Suprapubic skin (tissue), 4 donors: ENCODE measurements at regions not wholly inside any gene's neighbourhood (a gene's known extent, or its start where the extent isn't known, plus 50 kb on each side); places are given as distances from the start of the nearest gene placed in this dataset.

Experiments
- DNase-seq, 2 donors: peaks; one replicate each; pipeline ENCODE4 v3.0.0-alpha.2; 2019; ENCODE audit warnings: low spot score in 2 of 2
- H3K27ac ChIP-seq: fragments of 200-600 bp; sonication (generic); one replicate; pipeline ENCODE4 v1.5.1; 2019
- H3K27me3 ChIP-seq: fragments of 200-600 bp; sonication (generic); one replicate; pipeline ENCODE4 v1.5.1; 2019
- H3K36me3 ChIP-seq: fragments of 200-600 bp; sonication (generic); one replicate; pipeline ENCODE4 v1.5.1; 2019
- H3K4me1 ChIP-seq: fragments of 200-600 bp; sonication (generic); one replicate; pipeline ENCODE4 v1.5.1; 2019
- H3K4me3 ChIP-seq: fragments of 200-600 bp; sonication (generic); one replicate; pipeline ENCODE4 v1.5.1; 2019; ENCODE audit warnings: mild to moderate bottlenecking
- H3K9me3 ChIP-seq: fragments of 200-600 bp; sonication (generic); one replicate; pipeline ENCODE4 v1.5.1; 2019
- CTCF ChIP-seq, 2 donors: fragments of 200-600 bp in 1 of 2; fragments of 450-650 bp in 1 of 2; sonication (generic) in 1 of 2; IDR thresholded peaks; one replicate each; pipeline ENCODE4 v1.5.1; 2016 to 2019; ENCODE audit warnings: antibody characterized with exemption in 2 of 2, mild to moderate bottlenecking in 1 of 2, moderate library complexity in 1 of 2
- EP300 ChIP-seq: sonication (generic); formaldehyde crosslinking; IDR thresholded peaks from one replicate; pipeline ENCODE4 v1.6.1; 2017; ENCODE audit warnings: antibody characterized with exemption
- POLR2A ChIP-seq, 2 donors: fragments of 450-650 bp; IDR thresholded peaks; one replicate each; pipeline ENCODE4 v1.6.1; 2017; ENCODE audit warnings: antibody characterized with exemption in 2 of 2, mild to moderate bottlenecking in 2 of 2, moderate library complexity in 2 of 2
- POLR2AphosphoS5 ChIP-seq, 3 donors: sonication (generic); formaldehyde crosslinking; IDR thresholded peaks; one replicate each; pipeline ENCODE4 v1.6.1; 2017; ENCODE audit warnings: antibody characterized with exemption in 3 of 3
- WGBS: methylation state at CpG from one replicate; pipeline ENCODE4 v1.1.5; 2018; 5-methylcytosine and 5-hydroxymethylcytosine counted together

GRCh38 chr7:436367-437128 is 83.1 kb downstream of the PDGFA start:
- H3K4me3 ChIP-seq, result no peak overlapping the region
- TF ChIP-seq EP300, result no peak
- TF ChIP-seq CTCF (IDR thresholded peaks at IDR 0.05), result no peak
- no peak for TF ChIP-seq POLR2AphosphoS5 (IDR thresholded peaks at IDR 0.05)
- no peak for TF ChIP-seq POLR2A (IDR thresholded peaks at IDR 0.05)
- no peaks in the 10 kb centered on the region for H3K36me3 ChIP-seq
- no peaks in the 10 kb centered on the region for H3K27me3 ChIP-seq
- peaks cover 19% of the 10 kb centered on the region for H3K4me1 ChIP-seq
- 76% methylated on average over 13 of the region's 33 CpGs for WGBS
- no peak for DNase-seq
- no peaks in the 10 kb centered on the region for H3K9me3 ChIP-seq
- H3K27ac ChIP-seq, result no peak overlapping the region

- no peak overlapping the region for H3K27ac ChIP-seq
- no peak for DNase-seq
- no peaks in the 10 kb centered on the region for H3K9me3 ChIP-seq
- H3K36me3 ChIP-seq, result no peaks in the 10 kb centered on the region
- 89% methylated on average over 19 of the region's 43 CpGs for WGBS
- H3K4me1 ChIP-seq, result peaks cover 19% of the 10 kb centered on the region
- TF ChIP-seq POLR2A (IDR thresholded peaks at IDR 0.05) (no peak), CTCF (IDR thresholded peaks at IDR 0.05) (no peak), POLR2AphosphoS5 (IDR thresholded peaks at IDR 0.05) (no peak), EP300 (no peak)
- H3K27me3 ChIP-seq, result no peaks in the 10 kb centered on the region
- no peak overlapping the region for H3K4me3 ChIP-seq
Measured at GRCh38 chr7:437329-438251, 82.1 kb downstream of the PDGFA start.

GRCh38 chr7:438361-438760 is 81.3 kb downstream of the PDGFA start:
- no peak overlapping the region for H3K27ac ChIP-seq
- no peak overlapping the region for H3K4me3 ChIP-seq
- peaks cover 19% of the 10 kb centered on the region for H3K4me1 ChIP-seq
- H3K27me3 ChIP-seq, result no peaks in the 10 kb centered on the region
- DNase-seq, result no peak
- H3K9me3 ChIP-seq, result no peaks in the 10 kb centered on the region
- no peaks in the 10 kb centered on the region for H3K36me3 ChIP-seq
- TF ChIP-seq CTCF (IDR thresholded peaks at IDR 0.05), result no peak
- no peak for TF ChIP-seq EP300
- no peak for TF ChIP-seq POLR2AphosphoS5 (IDR thresholded peaks at IDR 0.05)
- no peak for TF ChIP-seq POLR2A (IDR thresholded peaks at IDR 0.05)
- WGBS, result no CpG with 5 or more reads among the region's 7 CpGs

- no peak overlapping the region for H3K27ac ChIP-seq
- H3K27me3 ChIP-seq, result no peaks in the 10 kb centered on the region
- no peaks in the 10 kb centered on the region for H3K36me3 ChIP-seq
- TF ChIP-seq EP300 (no peak), CTCF (IDR thresholded peaks at IDR 0.05) (no peak), POLR2A (IDR thresholded peaks at IDR 0.05) (no peak), POLR2AphosphoS5 (IDR thresholded peaks at IDR 0.05) (no peak)
- no peaks in the 10 kb centered on the region for H3K9me3 ChIP-seq
- DNase-seq, result no peak
- peaks cover 19% of the 10 kb centered on the region for H3K4me1 ChIP-seq
- H3K4me3 ChIP-seq, result no peak overlapping the region
- 90% methylated on average over 2 of the region's 14 CpGs for WGBS
Measured at GRCh38 chr7:438916-439315, 80.7 kb downstream of the PDGFA start.
